Esophagus squamous epithelium (tissue), 5 donors: ENCODE measurements at regions not wholly inside any gene's neighbourhood (a gene's known extent, or its start where the extent isn't known, plus 50 kb on each side); places are given as distances from the start of the nearest gene placed in this dataset.

Experiments used
- DNase-seq: peaks from one replicate; lab custom pipeline; 2025; lab: John Stamatoyannopoulos, UW
- H3K27ac ChIP-seq, 4 donors: fragments of 200-600 bp; sonication (generic); one replicate each; pipeline ENCODE4 v1.5.1; 2016 to 2019; ENCODE audit warnings: mild to moderate bottlenecking in 1 of 4
- H3K27me3 ChIP-seq, 4 donors: fragments of 200-600 bp; sonication (generic); 1 replicate in 3 of 4; 2 replicates in 1 of 4; pipeline versions ENCODE4 v1.5.1 to v1.6.0; 2017 to 2021; ENCODE audit warnings: antibody characterized with exemption in 1 of 4
- H3K36me3 ChIP-seq, 3 donors: fragments of 200-600 bp; sonication (generic); one replicate each; pipeline ENCODE4 v1.5.1; 2016 to 2019
- H3K4me1 ChIP-seq, 3 donors: fragments of 200-600 bp; sonication (generic); one replicate each; pipeline ENCODE4 v1.5.1; 2017 to 2019
- H3K4me3 ChIP-seq, 4 donors: fragments of 200-600 bp; sonication (generic); 1 replicate in 3 of 4; 2 replicates in 1 of 4; pipeline ENCODE4 v1.5.1; 2016 to 2019; ENCODE audit warnings: mild to moderate bottlenecking in 2 of 4, moderate library complexity in 1 of 4
- H3K9me3 ChIP-seq, 3 donors: fragments of 200-600 bp; sonication (generic); one replicate each; pipeline ENCODE4 v1.5.1; 2016 to 2019
- CTCF ChIP-seq, 6 experiments: fragments of 450-650 bp in 4 of 6; fragments of 200-600 bp in 2 of 6; sonication (generic) in 2 of 6; IDR thresholded peaks; one replicate each; pipeline ENCODE4 v1.5.1; 2016 to 2019; ENCODE audit warnings: antibody characterized with exemption in 6 of 6, mild to moderate bottlenecking in 4 of 6, moderate library complexity in 4 of 6
- POLR2A ChIP-seq, 4 donors: fragments of 450-650 bp; IDR thresholded peaks; one replicate each; pipeline ENCODE4 v1.6.1; 2017; ENCODE audit warnings: antibody characterized with exemption in 4 of 4, mild to moderate bottlenecking in 4 of 4, moderate library complexity in 3 of 4
- WGBS, 2 donors: methylation state at CpG; one replicate each; pipeline ENCODE4 v1.1.5; 2018; 5-methylcytosine and 5-hydroxymethylcytosine counted together
- intact Hi-C: fragments of 100-400 bp; cut with DNase I; formaldehyde crosslinking; loops from one replicate; pipeline ENCODE4 v1.15.0; 2022
- donor health status: DM: yes; HTN: yes; CAD: no.

DNA sequence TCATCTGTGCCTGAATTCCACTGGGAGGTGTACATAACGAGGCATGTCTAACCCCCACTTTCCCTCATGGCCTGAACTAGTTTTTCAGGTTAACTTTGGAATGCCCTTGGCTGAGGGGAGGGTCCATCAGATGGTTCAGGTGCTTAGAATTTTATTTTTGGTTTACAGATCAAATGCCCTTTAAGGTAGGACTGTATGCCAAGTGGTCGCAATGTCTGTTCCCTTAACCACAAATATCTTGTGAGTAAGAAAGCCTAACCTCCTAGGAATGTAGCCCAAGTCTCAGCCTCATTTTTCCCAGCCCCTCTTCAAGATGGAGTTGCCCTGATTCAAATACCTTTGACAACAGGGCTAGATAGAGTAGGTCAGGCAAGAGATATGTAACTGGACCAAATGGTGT, 78.4 kb downstream of the RNASET2 start:
- no peak overlapping the region for H3K4me3 ChIP-seq
- H3K27ac ChIP-seq = no peak overlapping the region
- 78 to 93% methylated on average over 2 of the region's 2 CpGs for WGBS, 2 donors
- no peaks in the 10 kb centered on the region for H3K36me3 ChIP-seq
- intact Hi-C loops = no loop called here
- no peak for DNase-seq
- H3K4me1 ChIP-seq = no peaks in the 10 kb centered on the region
- peaks cover 0 to 3% (median 0%) of the 10 kb centered on the region in 4 donors for H3K27me3 ChIP-seq
- no peaks in the 10 kb centered on the region for H3K9me3 ChIP-seq
- TF ChIP-seq POLR2A (IDR thresholded peaks at IDR 0.05) (no peak), CTCF (IDR thresholded peaks at IDR 0.05) (no peak)

DNA sequence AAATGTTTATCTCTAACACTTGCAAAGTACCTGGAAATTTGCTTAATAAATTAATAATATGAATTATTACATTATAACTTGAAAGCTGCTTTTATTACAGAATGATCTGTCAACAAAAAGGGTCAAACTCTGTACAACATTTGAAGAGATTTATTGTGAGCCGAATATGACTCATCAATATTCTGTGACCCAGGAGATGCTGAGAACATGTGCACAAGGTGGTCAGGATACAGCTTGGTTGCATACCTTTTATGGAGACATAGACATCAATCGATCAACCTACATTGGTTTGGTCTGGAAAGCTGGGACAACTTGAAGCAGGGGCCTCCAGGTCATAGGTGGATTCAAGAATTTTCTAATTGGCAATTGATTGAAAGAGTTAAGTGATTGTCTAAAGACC, 79.0 kb downstream of the RNASET2 start:
- intact Hi-C loops = no loop called here
- WGBS, 2 donors = 85 to 90% methylated on average over 2 of the region's 2 CpGs

DNA sequence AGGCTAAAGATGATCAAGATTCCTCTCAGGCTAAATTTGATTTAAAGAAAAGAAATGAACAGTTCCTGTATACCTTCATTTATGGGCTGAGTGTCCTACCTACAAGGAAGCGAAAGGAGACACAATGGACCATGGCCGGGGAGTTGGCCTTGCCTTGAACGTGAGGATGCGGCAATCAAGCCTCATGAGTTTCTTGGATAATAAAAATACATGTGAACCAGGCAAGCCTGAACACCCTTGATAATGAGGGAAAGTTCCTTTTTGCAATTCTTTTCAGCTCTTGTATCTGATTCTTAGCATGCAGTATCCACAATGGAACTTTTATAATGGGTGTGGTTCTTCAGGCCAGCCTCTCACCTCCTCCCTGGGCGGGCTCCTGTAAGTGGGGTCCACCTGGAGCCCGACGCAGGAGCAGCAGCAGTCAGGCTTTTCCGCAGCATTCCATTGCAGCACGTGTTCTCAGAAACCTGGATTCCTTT, 83.8 kb downstream of the RNASET2 start:
- no peak for TF ChIP-seq CTCF (IDR thresholded peaks at IDR 0.05)
- H3K4me1 ChIP-seq = peaks cover 0 to under 1% (median 0%) of the 10 kb centered on the region in 3 donors
- no peak for DNase-seq
- H3K27me3 ChIP-seq = peaks cover 0 to 3% (median 0%) of the 10 kb centered on the region in 4 donors
- H3K4me3 ChIP-seq = no peak overlapping the region
- no peaks in the 10 kb centered on the region for H3K36me3 ChIP-seq
- intact Hi-C loops = no loop called here
- H3K27ac ChIP-seq = no peak overlapping the region
- H3K9me3 ChIP-seq = no peaks in the 10 kb centered on the region
- WGBS, 2 donors = 68 to 80% methylated on average over 9 of the region's 9 CpGs

More for the DNA sequence above, 79.0 kb downstream of the RNASET2 start:
- DNase-seq = no peak
- no peak overlapping the region for H3K4me3 ChIP-seq
- peaks cover 0 to 3% (median 0%) of the 10 kb centered on the region in 4 donors for H3K27me3 ChIP-seq
- no peak overlapping the region for H3K27ac ChIP-seq
- no peaks in the 10 kb centered on the region for H3K9me3 ChIP-seq
- no peaks in the 10 kb centered on the region for H3K4me1 ChIP-seq
- H3K36me3 ChIP-seq = no peaks in the 10 kb centered on the region
- no peak for TF ChIP-seq CTCF (IDR thresholded peaks at IDR 0.05)
- no peak for TF ChIP-seq POLR2A (IDR thresholded peaks at IDR 0.05)

GRCh38 chr6:166870602-166871208, 85.6 kb downstream of the RNASET2 start:
- DNase-seq = no peak
- TF ChIP-seq CTCF (IDR thresholded peaks at IDR 0.05) (no peak), POLR2A (IDR thresholded peaks at IDR 0.05) (no peak)

DNA sequence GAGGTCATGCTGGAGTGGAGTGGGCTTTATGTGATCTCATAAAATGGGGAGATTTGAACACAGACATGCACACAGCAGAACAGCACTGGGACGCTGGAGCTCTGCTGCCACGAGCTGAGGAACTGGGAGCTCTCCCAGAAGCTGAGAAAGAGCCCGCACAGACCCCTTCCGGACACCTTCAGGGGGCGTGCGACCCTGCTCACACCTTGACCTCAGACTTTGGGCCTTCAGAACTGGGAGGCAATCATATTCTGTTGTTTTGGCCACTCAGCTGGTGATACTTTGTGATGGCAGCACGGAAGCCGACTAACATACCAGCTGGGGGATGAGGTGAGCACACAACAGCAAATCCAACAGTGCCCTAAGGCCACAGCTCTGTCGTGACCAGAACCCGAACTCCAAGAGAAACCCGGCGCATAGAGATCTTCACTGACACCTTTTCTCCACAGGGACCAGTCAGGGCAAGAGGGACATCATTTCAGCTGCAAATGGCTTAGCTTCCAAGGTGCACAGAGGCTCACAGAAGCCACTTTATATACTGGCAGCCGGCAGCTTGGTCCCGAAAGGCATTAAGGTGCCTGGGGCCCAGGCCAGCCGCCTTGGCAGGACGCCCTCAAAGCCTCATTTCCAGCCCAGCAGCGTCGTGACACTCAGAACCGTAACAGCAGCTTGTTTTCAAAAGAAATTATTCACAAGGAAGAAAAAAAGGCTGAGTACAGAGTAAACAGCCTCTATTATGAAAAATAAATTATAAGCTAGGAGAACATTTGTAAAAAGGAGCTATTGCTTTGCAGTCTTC, 89.3 kb downstream of the RNASET2 start:
- Histone ChIP-seq H3K27me3 (peaks cover 0 to 24% (median 1%) of the 10 kb centered on the region in 4 donors), H3K27ac (no peak overlapping the region), H3K4me1 (peaks cover 9 to 19% (median 9%) of the 10 kb centered on the region in 3 donors), H3K9me3 (no peaks in the 10 kb centered on the region), H3K36me3 (no peaks in the 10 kb centered on the region), H3K4me3 (no peak overlapping the region)
- WGBS, 2 donors = 67 to 72% methylated on average over 10 to 13 of the region's 19 CpGs
- no peak for TF ChIP-seq POLR2A (IDR thresholded peaks at IDR 0.05)
- no peak for TF ChIP-seq CTCF (IDR thresholded peaks at IDR 0.05)
- DNase-seq = no peak
- intact Hi-C loops = no loop called here

More at GRCh38 chr6:166870602-166871208, 85.6 kb downstream of the RNASET2 start:
- Histone ChIP-seq H3K4me3 (no peak overlapping the region), H3K9me3 (no peaks in the 10 kb centered on the region), H3K27ac (no peak overlapping the region), H3K4me1 (peaks cover 0 to 7% (median 0%) of the 10 kb centered on the region in 3 donors), H3K36me3 (no peaks in the 10 kb centered on the region), H3K27me3 (peaks cover 0 to 3% (median 0%) of the 10 kb centered on the region in 4 donors)
- 83 to 87% methylated on average over 18 to 20 of the region's 20 CpGs for WGBS, 2 donors
- intact Hi-C loops = no loop called here
